Natural killer cell treated with Interleukin-12 subunit alpha and Interleukin-12 subunit beta and Interleukin-15 and Interleukin-18, amount 100 ng/mL, for 72 hours (primary cell): ENCODE measurements at regions not wholly inside any gene's neighbourhood (a gene's known extent, or its start where the extent isn't known, plus 50 kb on each side); places are given as distances from the start of the nearest gene placed in this dataset.

Experiments used
- ATAC-seq, 2 donors: fragments of 150-1000 bp; cut with Tn5 transposase in 1 of 2; sonication (Bioruptor Pico), chemical (Tn5 transposase) in 1 of 2; 2 replicates each; pipeline ENCODE4 v1.10.0; 2021
- DNase-seq: peaks from one replicate; pipeline ENCODE4 v3.0.0; 2022; ENCODE audit warnings: low spot score
- H3K27ac Mint-ChIP-seq, 2 donors: 1 replicate in 1 of 2; 2 replicates in 1 of 2; pipeline ENCODE4 v1.8.0; 2022; ENCODE audit warnings: mixed read lengths in 2 of 2, mild to moderate bottlenecking in 1 of 2, moderate library complexity in 1 of 2
- H3K27me3 Mint-ChIP-seq, 2 donors: 1 replicate in 1 of 2; 2 replicates in 1 of 2; pipeline ENCODE4 v1.8.0; 2022; ENCODE audit warnings: mixed read lengths in 2 of 2
- H3K36me3 Mint-ChIP-seq: one replicate; pipeline ENCODE4 v1.8.0; 2022; ENCODE audit warnings: mixed read lengths
- H3K4me1 Mint-ChIP-seq, 2 donors: 1 replicate in 1 of 2; 2 replicates in 1 of 2; pipeline ENCODE4 v1.8.0; 2022; ENCODE audit warnings: low read depth in 2 of 2, mixed read lengths in 2 of 2, mild to moderate bottlenecking in 1 of 2
- H3K4me3 Mint-ChIP-seq: one replicate; pipeline ENCODE4 v1.8.0; 2022; ENCODE audit warnings: mixed read lengths
- H3K9me3 Mint-ChIP-seq: 2 replicates; pipeline ENCODE4 v1.8.0; 2022; ENCODE audit warnings: mixed read lengths

DNA sequence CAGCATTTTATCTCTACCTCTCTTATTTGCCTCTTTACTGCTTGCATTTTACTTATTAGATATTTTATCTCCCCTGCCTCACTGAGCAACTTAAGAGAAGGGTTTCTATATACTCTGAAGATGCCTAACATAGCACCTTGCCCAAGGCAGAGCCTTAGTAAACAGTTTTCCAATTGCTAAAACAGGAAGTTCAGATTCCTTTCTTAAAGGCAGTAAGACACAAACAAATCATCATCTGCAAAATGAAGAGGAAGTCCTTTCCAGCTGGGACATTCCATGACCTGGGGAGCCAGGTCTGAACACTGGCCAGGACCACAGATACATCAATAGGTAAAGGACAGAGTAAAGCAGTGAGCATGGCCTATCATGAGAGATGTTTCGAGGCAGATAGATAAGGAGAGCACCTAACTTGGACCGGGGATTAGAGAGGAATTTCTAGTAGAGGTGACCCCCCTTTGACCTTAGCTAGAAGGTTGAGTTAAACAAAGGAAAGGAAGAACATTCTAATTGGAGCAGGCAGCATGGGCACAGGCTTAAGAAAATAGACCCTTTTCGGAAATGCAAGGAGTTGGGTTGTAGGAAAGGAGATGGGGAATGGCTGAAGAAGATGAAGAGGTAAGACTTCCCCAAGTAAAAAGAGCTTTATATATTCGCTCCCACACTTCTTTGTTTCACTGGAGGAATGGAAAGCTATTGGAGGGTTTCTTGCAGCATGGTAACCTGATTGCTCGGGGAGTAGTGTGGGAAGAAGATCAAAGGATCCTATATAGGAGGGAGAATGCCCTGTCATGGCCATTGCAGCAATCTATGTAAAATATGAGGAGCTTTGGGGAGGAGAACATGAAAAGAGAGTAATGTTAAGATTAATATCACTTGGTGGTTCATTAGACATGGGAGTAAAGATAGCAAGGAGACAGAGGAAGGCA lies 94.8 kb downstream of the PHLDA1 start:
- Mint-ChIP-seq H3K27ac (no peak overlapping the region), H3K9me3 (no peaks in the 10 kb centered on the region), H3K4me3 (no peak overlapping the region), H3K4me1 (peaks cover 16 to 27% of the 10 kb centered on the region in 2 donors), H3K27me3 (no peaks in the 10 kb centered on the region), H3K36me3 (no peaks in the 10 kb centered on the region)
- DNase-seq (no peak), ATAC-seq (no peak)

- Mint-ChIP-seq H3K27ac (no peak overlapping the region), H3K4me3 (no peak overlapping the region)
- ATAC-seq: no peak
These were observed 95.9 kb downstream of the PHLDA1 start for GRCh38 chr12:75935539-75936242.

DNA sequence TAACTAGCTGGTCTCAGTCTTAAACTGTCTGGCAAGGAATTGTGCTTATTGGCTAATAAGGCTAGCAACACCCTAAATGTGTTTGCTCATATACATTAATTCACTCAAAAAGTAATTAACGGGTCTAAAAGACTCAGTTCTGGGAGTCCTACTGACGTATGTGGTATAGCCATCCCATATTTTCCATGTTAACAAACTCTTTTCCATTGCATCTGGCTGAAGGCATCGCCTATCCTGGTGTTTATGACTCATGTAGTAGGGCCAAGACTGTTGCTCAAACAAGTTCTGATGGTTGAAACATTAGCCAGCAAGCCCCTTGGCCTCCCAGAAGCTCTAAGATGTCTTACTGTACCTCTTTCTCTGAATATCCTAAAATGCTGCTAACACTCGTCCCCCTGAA lies 98.5 kb downstream of the PHLDA1 start:
- Mint-ChIP-seq H3K4me3 (peak overlapping the region; percentile 74), H3K4me1 (peaks cover 33% of the 10 kb centered on the region in 2 donors), H3K27ac (no peak overlapping the region), H3K36me3 (no peaks in the 10 kb centered on the region), H3K27me3 (no peaks in the 10 kb centered on the region), H3K9me3 (no peaks in the 10 kb centered on the region)
- DNase-seq (no peak), ATAC-seq (no peak)

More at GRCh38 chr12:75935539-75936242, 95.9 kb downstream of the PHLDA1 start:
- H3K9me3 Mint-ChIP-seq: no peaks in the 10 kb centered on the region
- no peak for DNase-seq
- H3K27me3 Mint-ChIP-seq: no peaks in the 10 kb centered on the region
- H3K4me1 Mint-ChIP-seq: peaks cover 16 to 26% of the 10 kb centered on the region in 2 donors
- no peaks in the 10 kb centered on the region for H3K36me3 Mint-ChIP-seq

GRCh38 chr12:75932241-75932640 lies 99.3 kb downstream of the PHLDA1 start:
- DNase-seq (no peak), ATAC-seq (no peak)
- Mint-ChIP-seq H3K36me3 (no peaks in the 10 kb centered on the region), H3K27ac (peak overlapping the region in 1 of 2 donors; percentile 3), H3K4me3 (no peak overlapping the region), H3K27me3 (no peaks in the 10 kb centered on the region), H3K4me1 (peaks cover 33 to 35% of the 10 kb centered on the region in 2 donors), H3K9me3 (no peaks in the 10 kb centered on the region)

- Mint-ChIP-seq H3K9me3 (peaks cover 12% of the 10 kb centered on the region), H3K4me3 (no peak overlapping the region), H3K36me3 (peaks cover 18% of the 10 kb centered on the region), H3K27me3 (no peaks in the 10 kb centered on the region), H3K27ac (peak overlapping the region; percentile 70 to 87), H3K4me1 (peaks cover 22 to 39% of the 10 kb centered on the region in 2 donors)
- ATAC-seq (no peak), DNase-seq (no peak)
These were observed 107.5 kb downstream of the PHLDA1 start for GRCh38 chr12:75923964-75924666.

- Mint-ChIP-seq H3K36me3 (peaks cover 18% of the 10 kb centered on the region), H3K27ac (peak overlapping the region; percentile 70 to 87), H3K27me3 (no peaks in the 10 kb centered on the region), H3K4me1 (peaks cover 21 to 30% of the 10 kb centered on the region in 2 donors), H3K4me3 (peak overlapping the region; percentile 17), H3K9me3 (peaks cover 12% of the 10 kb centered on the region)
- ATAC-seq: peak in 1 of 2 donors; percentile 44
- no peak for DNase-seq
These were observed 108.5 kb downstream of the PHLDA1 start for GRCh38 chr12:75922944-75923642.

DNA sequence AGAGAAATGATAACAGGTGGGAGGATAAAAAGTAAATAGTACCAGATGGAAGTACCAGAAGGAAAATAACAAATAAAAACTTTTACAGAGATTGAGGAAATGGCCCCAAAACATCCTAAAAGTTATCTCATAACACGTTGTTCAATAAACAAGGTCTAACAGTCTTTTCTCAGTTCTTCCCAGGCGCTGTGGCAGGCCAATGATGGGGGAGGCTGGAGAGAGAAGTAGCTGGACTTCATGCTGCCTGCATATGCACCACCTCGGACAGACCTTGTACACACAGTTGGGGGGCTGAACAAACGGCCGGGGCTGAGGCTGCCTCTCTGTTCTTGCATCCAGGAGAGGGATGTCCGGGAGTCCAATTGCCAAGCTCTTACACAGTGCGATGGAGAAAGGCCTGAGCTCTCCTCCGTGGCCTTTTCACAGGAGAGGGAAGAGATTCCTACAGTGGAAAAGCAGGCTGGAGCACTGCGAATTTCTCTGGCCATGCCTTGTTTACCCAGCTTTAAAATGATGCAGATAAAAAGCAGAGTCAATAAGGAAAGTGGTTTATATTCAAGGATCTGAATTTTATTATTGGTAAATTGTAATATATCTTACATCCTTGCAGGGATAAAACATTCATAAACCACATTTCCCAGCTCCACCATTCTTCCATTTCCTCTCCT lies 109.8 kb downstream of the PHLDA1 start:
- H3K36me3 Mint-ChIP-seq: peaks cover 18% of the 10 kb centered on the region
- H3K4me1 Mint-ChIP-seq: peaks cover 24 to 36% of the 10 kb centered on the region in 2 donors
- DNase-seq: no peak
- peaks cover 12% of the 10 kb centered on the region for H3K9me3 Mint-ChIP-seq
- no peak for ATAC-seq
- H3K27me3 Mint-ChIP-seq: no peaks in the 10 kb centered on the region
- H3K4me3 Mint-ChIP-seq: no peak overlapping the region
- peak overlapping the region; percentile 62 to 70 for H3K27ac Mint-ChIP-seq

DNA sequence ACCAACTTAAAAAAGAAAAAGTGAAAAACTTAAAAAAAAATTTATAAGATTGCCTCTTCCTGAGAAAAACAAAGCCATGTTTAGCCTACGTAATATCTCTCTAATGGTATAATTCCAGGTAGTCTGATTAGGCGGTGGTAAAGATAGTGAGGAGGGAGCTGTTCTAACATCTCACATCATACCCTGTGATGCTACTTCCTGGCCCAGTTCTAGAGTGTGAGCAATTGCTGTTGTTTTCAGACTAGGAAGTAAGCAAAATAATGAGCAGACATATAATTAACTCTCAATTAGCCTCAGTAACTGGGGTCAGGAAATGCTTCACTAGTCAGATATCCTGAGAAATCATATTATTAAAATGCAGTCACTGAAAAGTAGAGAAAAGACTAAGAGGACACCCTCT lies 113.9 kb downstream of the PHLDA1 start:
- Mint-ChIP-seq H3K4me3 (no peak overlapping the region), H3K9me3 (no peaks in the 10 kb centered on the region), H3K27me3 (no peaks in the 10 kb centered on the region), H3K27ac (no peak overlapping the region), H3K36me3 (peaks cover 2% of the 10 kb centered on the region), H3K4me1 (peaks cover 11 to 21% of the 10 kb centered on the region in 2 donors)
- peak in 1 of 2 donors; percentile 51 for ATAC-seq
- DNase-seq: no peak

GRCh38 chr12:75917083-75917482 lies 114.5 kb downstream of the PHLDA1 start:
- Mint-ChIP-seq H3K4me3 (no peak overlapping the region), H3K27ac (peak overlapping the region in 1 of 2 donors; percentile 10), H3K27me3 (no peaks in the 10 kb centered on the region), H3K36me3 (no peaks in the 10 kb centered on the region), H3K4me1 (peaks cover 9 to 15% of the 10 kb centered on the region in 2 donors), H3K9me3 (no peaks in the 10 kb centered on the region)
- no peak for DNase-seq
- ATAC-seq: no peak

GRCh38 chr12:75913502-75914351 lies 117.8 kb downstream of the PHLDA1 start:
- H3K27me3 Mint-ChIP-seq: peaks cover 0 to 1% of the 10 kb centered on the region in 2 donors
- DNase-seq: no peak
- H3K4me1 Mint-ChIP-seq: peaks cover 6 to 7% of the 10 kb centered on the region in 2 donors
- H3K27ac Mint-ChIP-seq: no peak overlapping the region
- H3K36me3 Mint-ChIP-seq: no peaks in the 10 kb centered on the region
- no peaks in the 10 kb centered on the region for H3K9me3 Mint-ChIP-seq
- ATAC-seq: no peak
- no peak overlapping the region for H3K4me3 Mint-ChIP-seq

DNA sequence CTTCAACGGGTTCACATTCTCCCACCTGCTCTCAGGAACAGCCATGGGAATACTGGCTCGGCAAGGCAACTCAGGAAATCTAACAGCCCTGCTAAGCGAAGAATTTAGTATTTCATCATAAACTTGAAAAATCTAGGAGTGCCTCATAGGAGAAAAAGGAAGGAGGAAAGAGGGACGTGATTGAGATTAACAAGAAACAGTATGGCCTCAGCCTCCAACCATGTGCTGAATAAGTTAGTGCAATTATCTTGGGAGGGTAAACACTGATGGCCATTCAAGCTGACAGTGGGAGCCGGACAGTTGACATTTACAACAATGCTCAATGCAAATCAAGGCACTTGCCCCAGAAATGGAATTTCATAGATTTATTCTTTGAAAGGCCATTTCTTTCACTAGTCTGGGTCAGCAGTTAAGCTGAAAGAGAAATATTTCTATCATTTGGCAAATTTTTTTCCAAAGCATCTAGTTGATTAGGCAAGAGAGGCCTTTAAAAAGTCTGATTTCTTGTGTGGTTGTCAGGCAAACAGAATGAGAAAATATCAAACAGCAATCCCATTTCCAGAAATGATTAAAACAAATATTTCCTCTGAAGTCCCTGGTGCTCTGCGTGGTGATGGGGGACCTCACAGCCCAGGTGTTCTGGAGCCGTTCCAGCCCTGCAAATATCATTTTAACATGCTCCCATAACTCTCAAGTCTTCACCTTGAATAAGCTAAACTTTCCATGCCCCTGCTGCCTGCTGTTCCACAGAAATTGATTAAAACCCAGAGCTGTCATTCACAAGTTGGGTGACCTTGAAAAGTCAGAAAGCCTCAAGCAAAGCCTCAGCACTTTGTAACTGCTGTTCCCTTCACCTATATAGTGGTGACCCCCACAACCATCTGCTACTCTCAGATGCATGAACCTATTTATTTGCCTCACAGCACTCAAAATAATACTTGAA lies 121.6 kb downstream of the PHLDA1 start:
- no peak for ATAC-seq
- no peaks in the 10 kb centered on the region for H3K4me1 Mint-ChIP-seq
- no peaks in the 10 kb centered on the region for H3K36me3 Mint-ChIP-seq
- H3K4me3 Mint-ChIP-seq: no peak overlapping the region
- peaks cover 0 to 2% of the 10 kb centered on the region in 2 donors for H3K27me3 Mint-ChIP-seq
- H3K27ac Mint-ChIP-seq: no peak overlapping the region
- DNase-seq: no peak
- H3K9me3 Mint-ChIP-seq: no peaks in the 10 kb centered on the region
